Epithelial cell of proximal tubule (primary cell): ENCODE measurements at regions not wholly inside any gene's neighbourhood (a gene's known extent, or its start where the extent isn't known, plus 50 kb on each side); places are given as distances from the start of the nearest gene placed in this dataset.

Experiments used
- DNase-seq: peaks from one replicate; pipeline ENCODE4 v3.0.0-alpha.2; 2011; ENCODE audit warnings: low read depth
- H3K4me3 ChIP-seq: 2 replicates; pipeline ENCODE4 v1.5.1; 2011; ENCODE audit warnings: low read depth, mild to moderate bottlenecking, low read length
- TF ChIP-seq, protein P1 (sequence below): conservative IDR thresholded peaks from 2 replicates; pipeline ENCODE4 v1.5.1; 2012; ENCODE audit warnings: low read depth, mild to moderate bottlenecking, low read length

GRCh38 chr5:105947461-105947860 is 1723.3 kb downstream of the EFNA5 start:
- H3K4me3 ChIP-seq = no peak overlapping the region
- TF ChIP-seq, protein P1, sequence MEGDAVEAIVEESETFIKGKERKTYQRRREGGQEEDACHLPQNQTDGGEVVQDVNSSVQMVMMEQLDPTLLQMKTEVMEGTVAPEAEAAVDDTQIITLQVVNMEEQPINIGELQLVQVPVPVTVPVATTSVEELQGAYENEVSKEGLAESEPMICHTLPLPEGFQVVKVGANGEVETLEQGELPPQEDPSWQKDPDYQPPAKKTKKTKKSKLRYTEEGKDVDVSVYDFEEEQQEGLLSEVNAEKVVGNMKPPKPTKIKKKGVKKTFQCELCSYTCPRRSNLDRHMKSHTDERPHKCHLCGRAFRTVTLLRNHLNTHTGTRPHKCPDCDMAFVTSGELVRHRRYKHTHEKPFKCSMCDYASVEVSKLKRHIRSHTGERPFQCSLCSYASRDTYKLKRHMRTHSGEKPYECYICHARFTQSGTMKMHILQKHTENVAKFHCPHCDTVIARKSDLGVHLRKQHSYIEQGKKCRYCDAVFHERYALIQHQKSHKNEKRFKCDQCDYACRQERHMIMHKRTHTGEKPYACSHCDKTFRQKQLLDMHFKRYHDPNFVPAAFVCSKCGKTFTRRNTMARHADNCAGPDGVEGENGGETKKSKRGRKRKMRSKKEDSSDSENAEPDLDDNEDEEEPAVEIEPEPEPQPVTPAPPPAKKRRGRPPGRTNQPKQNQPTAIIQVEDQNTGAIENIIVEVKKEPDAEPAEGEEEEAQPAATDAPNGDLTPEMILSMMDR = no peak
- DNase-seq = no peak

GRCh38 chr5:105945203-105945972 is 1725.3 kb downstream of the EFNA5 start:
- TF ChIP-seq, protein P1 = no peak
- DNase-seq = no peak
- H3K4me3 ChIP-seq = no peak overlapping the region

DNA sequence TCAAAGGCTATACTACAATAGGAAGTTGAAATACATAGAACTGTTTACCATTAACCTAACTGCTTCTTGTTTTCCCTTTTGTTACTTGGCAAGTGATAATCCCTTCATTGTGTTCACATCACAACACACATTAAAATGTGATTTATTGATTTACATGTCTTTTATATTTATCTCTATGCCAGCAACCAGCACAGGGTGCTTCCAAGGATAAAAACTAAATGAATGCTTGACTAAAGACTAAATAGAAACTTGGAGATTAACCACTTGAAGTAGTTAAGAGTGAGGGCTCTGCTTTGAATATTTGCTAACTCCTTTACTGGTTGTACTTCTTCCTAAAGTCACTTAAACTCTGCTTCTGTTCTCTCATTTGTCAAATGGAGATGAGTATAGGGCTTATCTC is 1730.6 kb downstream of the EFNA5 start:
- DNase-seq = no peak
- H3K4me3 ChIP-seq = no peak overlapping the region
- TF ChIP-seq, protein P1 = no peak

DNA sequence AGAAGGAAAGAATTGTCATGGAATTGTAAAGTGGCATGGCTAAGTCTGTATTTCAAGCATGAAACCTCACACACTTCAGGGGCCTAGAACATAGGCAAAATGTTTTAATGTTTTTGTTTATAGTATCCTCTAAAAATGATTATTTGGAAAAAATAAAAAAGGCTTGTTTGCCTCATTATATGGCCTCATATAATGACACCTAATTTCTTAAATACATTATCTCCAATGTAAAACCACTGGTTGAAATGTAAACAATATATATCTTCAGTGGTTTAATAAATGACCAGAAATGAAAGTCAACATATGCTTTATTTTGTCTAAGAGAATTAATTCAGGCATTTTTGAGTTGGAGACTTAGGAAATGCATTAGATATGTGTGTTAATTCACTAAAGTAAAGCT is 1736.6 kb downstream of the EFNA5 start:
- no peak overlapping the region for H3K4me3 ChIP-seq
- TF ChIP-seq, protein P1 = no peak
- no peak for DNase-seq

DNA sequence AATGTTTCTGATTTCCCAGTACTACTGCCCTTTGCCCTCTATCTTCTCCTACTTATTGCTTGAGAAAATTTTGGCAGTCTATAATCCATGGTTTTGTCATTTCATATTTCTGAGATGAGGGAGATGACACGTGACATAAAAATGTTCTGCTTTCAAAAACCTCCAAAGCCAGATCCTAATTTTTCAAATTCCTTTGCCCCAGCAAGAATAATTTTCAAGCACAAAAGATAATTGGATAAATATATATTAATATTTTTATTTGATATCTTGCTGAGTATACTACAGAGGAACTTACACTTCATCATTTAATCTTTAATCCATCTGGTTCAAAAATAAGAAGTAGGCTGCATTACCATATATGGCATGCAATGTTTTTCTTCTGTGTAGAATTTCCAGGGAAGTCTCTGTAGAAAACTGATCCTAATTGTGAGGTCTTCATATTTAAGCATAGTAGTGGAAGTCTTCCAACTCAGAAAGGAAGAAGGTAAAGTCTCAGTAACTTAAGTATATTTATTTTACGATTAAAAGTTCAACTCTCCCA is 1738.8 kb downstream of the EFNA5 start:
- TF ChIP-seq, protein P1 = no peak
- no peak overlapping the region for H3K4me3 ChIP-seq
- DNase-seq = no peak

DNA sequence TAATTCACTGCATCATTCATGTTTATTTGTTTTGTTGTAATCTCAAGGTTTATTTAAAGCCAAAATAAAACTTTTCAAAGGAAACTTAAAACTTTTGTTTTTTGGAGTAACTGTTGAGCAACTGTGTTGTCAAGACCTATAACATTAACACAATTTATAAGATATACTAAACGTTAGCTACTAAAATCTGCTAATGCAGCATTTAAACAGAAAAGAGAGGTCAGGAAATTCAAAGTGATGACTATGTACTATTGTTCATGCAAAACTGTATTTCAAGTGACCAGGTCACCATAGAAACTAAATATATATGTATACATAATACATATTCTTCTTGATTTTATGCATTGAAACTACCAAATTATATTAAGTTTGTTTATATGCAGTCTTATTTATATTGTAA is 1740.9 kb downstream of the EFNA5 start:
- DNase-seq = no peak
- TF ChIP-seq, protein P1 = no peak
- H3K4me3 ChIP-seq = no peak overlapping the region

- no peak overlapping the region for H3K4me3 ChIP-seq
- TF ChIP-seq, protein P1 = no peak
- no peak for DNase-seq
Measured at GRCh38 chr5:105924366-105924765, 1746.4 kb downstream of the EFNA5 start.
